ENCODE measurements at regions not wholly inside any gene's neighbourhood (a gene's known extent, or its start where the extent isn't known, plus 50 kb on each side); places are given as distances from the start of the nearest gene placed in this dataset.
A peak's percentile ranks its signal among the peaks of the same experiment; 100 is the strongest.

GRCh38 chr2:125564471-125564870 lies 1091.5 kb upstream of the GYPC start:
- no peak overlapping the region for H3K4me3 ChIP-seq
- H3K79me2 ChIP-seq (replicated peaks; ENCODE audit: insufficient read depth), result no peaks in the 10 kb centered on the region
- no peak overlapping the region for H3K4me3 Mint-ChIP-seq
- no peaks in the 10 kb centered on the region for H4K20me1 ChIP-seq (replicated peaks; ENCODE audit: insufficient read depth)
- H3K27ac Mint-ChIP-seq, result no peak overlapping the region
- H2AFZ ChIP-seq, result no peak overlapping the region
- no peak overlapping the region for H3K27ac ChIP-seq (ENCODE audit: low read depth)
- peaks cover 13% of the 10 kb centered on the region; the same call in 1 of the 2 replicates for H3K9me2 ChIP-seq (ENCODE audit: insufficient read depth)
- no peaks in the 10 kb centered on the region for H3F3A ChIP-seq (replicated peaks; ENCODE audit: low read depth)
- H3K36me3 Mint-ChIP-seq (ENCODE audit: low read depth), result no peaks in the 10 kb centered on the region
- no peaks in the 10 kb centered on the region for H3K27me3 ChIP-seq (ENCODE audit: insufficient read depth)
- no peaks in the 10 kb centered on the region for H3K27me3 Mint-ChIP-seq (ENCODE audit: insufficient read depth, low read depth, poor library complexity)
- H3K36me3 ChIP-seq (ENCODE audit: insufficient read depth), result no peaks in the 10 kb centered on the region
- no peaks in the 10 kb centered on the region for H3K4me1 ChIP-seq (ENCODE audit: insufficient read depth)
- TF ChIP-seq REST (IDR thresholded peaks at IDR 0.05; ENCODE audit: unreplicated experiment) (no peak), CTCF (conservative IDR thresholded peaks at IDR 0.05; ENCODE audit: low read depth in 2 of 2) (no peak), NANOG (IDR thresholded peaks at IDR 0.05; ENCODE audit: borderline replicate concordance) (no peak), ZNF462 (CRISPR knock-in tag; IDR thresholded peaks at IDR 0.05) (no peak), STAT1 (IDR thresholded peaks at IDR 0.05; ENCODE audit: unreplicated experiment) (no peak), EZH2 (IDR thresholded peaks at IDR 0.05; ENCODE audit: low read depth, unreplicated experiment) (no peak), ZNF331 (CRISPR knock-in tag; IDR thresholded peaks at IDR 0.05; ENCODE audit: low read depth) (no peak), EZH2phosphoT487 (IDR thresholded peaks at IDR 0.05; ENCODE audit: unreplicated experiment) (no peak), ZNF114 (CRISPR knock-in tag; IDR thresholded peaks at IDR 0.05) (no peak), JUNB (IDR thresholded peaks at IDR 0.05; ENCODE audit: unreplicated experiment) (no peak), POLR2AphosphoS5 (IDR thresholded peaks at IDR 0.05; ENCODE audit: low read depth) (no peak), CREB1 (CRISPR knock-in tag; IDR thresholded peaks at IDR 0.05; ENCODE audit: low read depth) (no peak), ETS1 (IDR thresholded peaks at IDR 0.05) (no peak)
- ATAC-seq, result 0 out of 3 replicates have a peak, but pooled peaks have one; percentile 32
- no peaks in the 10 kb centered on the region; the same call in 2 of the 3 replicates for H3K9me3 Mint-ChIP-seq
- H3K4me1 Mint-ChIP-seq, result peaks cover 13% of the 10 kb centered on the region; the same call in 2 of the 3 replicates
- peak; percentile 14 for DNase-seq (ENCODE audit: low spot score)
- H3K4me2 ChIP-seq, result no peak overlapping the region
